ENCODE measurements at regions not wholly inside any gene's neighbourhood (a gene's known extent, or its start where the extent isn't known, plus 50 kb on each side); places are given as distances from the start of the nearest gene placed in this dataset.
A peak's percentile ranks its signal among the peaks of the same experiment; 100 is the strongest.
"Not testable (repeated sequence)": the region's sequence is repeated elsewhere in the genome, so short reads cannot be mapped to it uniquely, and the experiment has no call there.

DNA sequence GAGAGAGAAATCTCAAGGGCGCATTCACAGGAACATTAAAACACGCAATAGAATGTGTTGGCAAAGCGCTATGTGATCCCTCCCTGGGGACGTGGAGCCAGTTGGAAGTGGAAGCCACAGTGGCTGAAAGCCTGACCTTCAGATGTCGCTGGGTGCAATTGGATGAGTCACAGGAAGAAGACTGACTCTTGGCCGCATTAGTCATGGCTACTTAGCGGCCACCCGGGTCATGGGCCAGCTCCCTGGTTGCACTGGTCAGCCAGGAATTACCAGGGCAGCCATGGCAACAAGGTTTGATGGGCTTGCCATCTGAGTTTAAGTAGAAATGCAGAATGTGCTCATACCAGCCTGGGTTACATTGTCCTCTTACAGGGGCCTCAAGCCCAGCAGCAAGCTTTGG, 231.2 kb upstream of the FRG2C start:
- peaks cover 0 to 36% (median 17%) of the 10 kb centered on the region in 4 donors for H3K4me1 Mint-ChIP-seq
- not testable (repeated sequence) for H3K9me3 Mint-ChIP-seq; ATAC-seq (ENCODE audit: low read depth in 2 of 2); H3K27me3 Mint-ChIP-seq; DNase-seq; H3K36me3 Mint-ChIP-seq; H3K36me3 ChIP-seq (ENCODE audit: control insufficient read depth, insufficient read depth, low read length); H3K27ac ChIP-seq (ENCODE audit: insufficient read depth, low read length, poor library complexity, severe bottlenecking); H3K4me3 ChIP-seq (ENCODE audit: low read depth, low read length); H3K27me3 ChIP-seq (ENCODE audit: control insufficient read depth, insufficient read depth, low read length); H3K4me1 ChIP-seq (ENCODE audit: control insufficient read depth, insufficient read depth, low read length, poor library complexity, severe bottlenecking); H3K9me3 ChIP-seq (ENCODE audit: control insufficient read depth in 2 of 2, low read length in 2 of 2)
- H3K27ac Mint-ChIP-seq = peak overlapping the region in 1 of 3 donors; percentile 46
- peak overlapping the region in 3 of 4 donors; percentile 56 to 97 (median 61) for H3K4me3 Mint-ChIP-seq

DNA sequence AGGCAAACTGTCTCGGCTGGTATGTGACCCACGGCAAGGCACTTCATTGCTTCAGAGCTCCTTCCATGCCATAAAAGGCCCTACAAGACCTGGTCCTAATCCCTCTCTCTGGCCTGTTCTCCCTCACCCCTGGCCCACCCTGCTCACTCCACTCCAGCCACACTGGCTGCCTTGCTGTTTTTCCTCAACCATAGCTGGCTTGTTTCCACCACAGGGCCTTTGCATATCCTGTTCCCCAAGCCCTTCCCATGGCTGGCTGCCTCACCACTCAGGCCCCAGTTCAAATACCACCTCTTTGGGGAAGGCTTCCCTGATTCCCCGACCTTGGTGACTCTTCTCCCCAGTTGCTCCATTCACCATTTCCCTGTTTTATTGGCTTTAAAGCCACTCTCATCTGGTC, 230.8 kb upstream of the FRG2C start:
- not testable (repeated sequence) for H3K27ac ChIP-seq (ENCODE audit: insufficient read depth, low read length, poor library complexity, severe bottlenecking); H3K27me3 ChIP-seq (ENCODE audit: control insufficient read depth, insufficient read depth, low read length); H3K27me3 Mint-ChIP-seq; H3K4me3 ChIP-seq (ENCODE audit: low read depth, low read length); H3K36me3 ChIP-seq (ENCODE audit: control insufficient read depth, insufficient read depth, low read length); H3K9me3 ChIP-seq (ENCODE audit: control insufficient read depth in 2 of 2, low read length in 2 of 2); H3K9me3 Mint-ChIP-seq; DNase-seq; H3K36me3 Mint-ChIP-seq; H3K4me1 ChIP-seq (ENCODE audit: control insufficient read depth, insufficient read depth, low read length, poor library complexity, severe bottlenecking); ATAC-seq (ENCODE audit: low read depth in 2 of 2)
- Mint-ChIP-seq H3K4me3 (peak overlapping the region in 3 of 4 donors; percentile 56 to 97 (median 61)), H3K27ac (peak overlapping the region in 2 of 3 donors; percentile 46 to 77), H3K4me1 (peaks cover 0 to 36% (median 17%) of the 10 kb centered on the region in 4 donors)

DNA sequence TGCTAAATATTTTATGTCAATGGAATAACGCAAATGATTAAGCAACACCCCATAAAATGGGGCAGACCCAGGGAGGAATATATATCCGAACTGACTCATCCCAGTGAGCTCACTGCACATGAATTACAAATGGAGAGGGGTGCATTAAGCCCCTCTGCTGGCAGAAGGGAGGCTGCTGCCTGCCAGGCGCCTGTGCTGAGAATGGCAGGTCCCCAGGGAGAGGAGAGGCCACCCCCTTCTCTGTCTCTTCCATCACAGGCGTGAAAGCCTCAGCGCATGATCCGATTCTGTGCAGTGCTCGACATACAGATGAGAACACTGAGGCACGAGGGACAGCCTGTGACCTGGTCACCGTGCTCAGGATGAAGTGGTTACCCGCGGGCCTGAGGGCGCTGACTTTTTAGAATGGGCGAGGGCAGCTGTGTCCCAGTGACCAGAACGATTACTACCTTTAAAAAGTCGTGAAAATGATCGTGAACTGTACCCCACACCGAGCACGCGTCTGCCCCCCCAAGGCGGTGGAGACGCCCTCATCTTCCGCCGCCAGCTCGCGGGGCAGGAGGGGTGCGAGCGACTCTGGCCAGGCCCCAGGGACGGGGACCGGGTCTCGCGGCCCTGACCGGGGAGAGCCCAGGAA, 229.7 kb upstream of the FRG2C start:
- H3K9me3 Mint-ChIP-seq = not testable (repeated sequence)
- DNase-seq = peak in 2 of 3 donors; percentile 3 to 31

DNA sequence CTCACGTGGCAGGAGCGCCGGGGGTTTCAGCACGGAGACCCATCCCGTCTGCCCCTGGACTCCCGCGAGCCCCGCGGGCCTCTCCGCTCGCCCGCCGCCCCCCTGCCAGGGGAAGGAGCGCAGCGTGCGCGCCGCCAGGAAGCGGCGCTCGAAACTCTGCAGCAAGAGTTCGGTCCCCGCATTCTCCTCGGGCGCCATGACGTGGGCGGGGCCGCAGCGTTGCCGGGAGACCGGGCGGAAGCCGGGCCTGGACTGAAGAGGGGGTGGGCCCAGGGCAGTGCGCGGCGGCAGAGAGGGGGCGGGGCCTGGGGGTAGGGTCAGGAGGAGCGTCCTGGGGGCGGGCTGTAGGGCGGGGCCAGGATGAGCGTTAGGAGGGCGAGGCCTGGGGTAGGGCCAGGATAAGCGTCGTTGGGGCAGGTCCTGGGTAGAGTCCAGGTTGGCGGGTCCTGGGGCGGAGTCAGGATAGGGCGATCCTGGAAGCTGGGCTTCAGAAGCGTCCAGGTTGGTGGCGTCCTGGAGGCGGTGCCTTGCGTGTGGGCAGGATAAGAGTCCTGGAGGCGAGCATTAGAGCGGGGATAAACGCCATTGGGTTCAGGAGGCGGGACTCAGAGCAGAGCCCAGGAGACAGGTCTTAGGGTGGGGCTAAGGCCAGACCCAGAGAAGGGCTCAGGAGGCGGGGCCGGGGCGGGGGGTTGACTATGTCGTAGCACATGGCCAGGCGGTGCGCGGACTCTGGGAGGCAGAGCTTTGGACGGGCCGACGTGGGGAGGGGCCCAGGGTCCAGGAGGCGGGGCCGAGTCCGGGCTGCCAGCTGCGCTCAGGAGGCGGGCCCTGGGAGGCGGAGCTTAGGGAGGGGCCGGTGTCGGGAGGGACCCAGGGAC, 229.0 kb upstream of the FRG2C start:
- H3K27me3 Mint-ChIP-seq; H3K36me3 ChIP-seq (ENCODE audit: control insufficient read depth, insufficient read depth, low read length); H3K9me3 Mint-ChIP-seq; H3K36me3 Mint-ChIP-seq; H3K27me3 ChIP-seq (ENCODE audit: control insufficient read depth, insufficient read depth, low read length); H3K9me3 ChIP-seq (ENCODE audit: control insufficient read depth in 2 of 2, low read length in 2 of 2); H3K4me1 ChIP-seq (ENCODE audit: control insufficient read depth, insufficient read depth, low read length, poor library complexity, severe bottlenecking): not testable (repeated sequence)
- peak overlapping the region; percentile 94 to 100 (median 98) for H3K4me3 Mint-ChIP-seq
- H3K27ac ChIP-seq (ENCODE audit: insufficient read depth, low read length, poor library complexity, severe bottlenecking) = peak overlapping the region; percentile 86
- peak; percentile 94 to 97 (median 97) for DNase-seq
- peak overlapping the region; percentile 51 for H3K4me3 ChIP-seq (ENCODE audit: low read depth, low read length)
- peaks cover 0 to 26% (median 10%) of the 10 kb centered on the region in 4 donors for H3K4me1 Mint-ChIP-seq
- peak overlapping the region; percentile 94 to 100 (median 98) for H3K27ac Mint-ChIP-seq
- ATAC-seq (ENCODE audit: low read depth in 2 of 2) = peak; percentile 100

More for the DNA sequence above, 229.7 kb upstream of the FRG2C start:
- Mint-ChIP-seq H3K4me3 (peak overlapping the region; percentile 88 to 100 (median 98)), H3K27ac (peak overlapping the region; percentile 38 to 85 (median 77)), H3K4me1 (peaks cover 0 to 31% (median 15%) of the 10 kb centered on the region in 4 donors)
- H3K9me3 ChIP-seq (ENCODE audit: control insufficient read depth in 2 of 2, low read length in 2 of 2); H3K36me3 Mint-ChIP-seq; H3K4me1 ChIP-seq (ENCODE audit: control insufficient read depth, insufficient read depth, low read length, poor library complexity, severe bottlenecking); H3K27me3 ChIP-seq (ENCODE audit: control insufficient read depth, insufficient read depth, low read length); H3K27me3 Mint-ChIP-seq; H3K36me3 ChIP-seq (ENCODE audit: control insufficient read depth, insufficient read depth, low read length); ATAC-seq (ENCODE audit: low read depth in 2 of 2): not testable (repeated sequence)
- peak overlapping the region; percentile 19 for H3K4me3 ChIP-seq (ENCODE audit: low read depth, low read length)
- H3K27ac ChIP-seq (ENCODE audit: insufficient read depth, low read length, poor library complexity, severe bottlenecking) = peak overlapping the region; percentile 86

DNA sequence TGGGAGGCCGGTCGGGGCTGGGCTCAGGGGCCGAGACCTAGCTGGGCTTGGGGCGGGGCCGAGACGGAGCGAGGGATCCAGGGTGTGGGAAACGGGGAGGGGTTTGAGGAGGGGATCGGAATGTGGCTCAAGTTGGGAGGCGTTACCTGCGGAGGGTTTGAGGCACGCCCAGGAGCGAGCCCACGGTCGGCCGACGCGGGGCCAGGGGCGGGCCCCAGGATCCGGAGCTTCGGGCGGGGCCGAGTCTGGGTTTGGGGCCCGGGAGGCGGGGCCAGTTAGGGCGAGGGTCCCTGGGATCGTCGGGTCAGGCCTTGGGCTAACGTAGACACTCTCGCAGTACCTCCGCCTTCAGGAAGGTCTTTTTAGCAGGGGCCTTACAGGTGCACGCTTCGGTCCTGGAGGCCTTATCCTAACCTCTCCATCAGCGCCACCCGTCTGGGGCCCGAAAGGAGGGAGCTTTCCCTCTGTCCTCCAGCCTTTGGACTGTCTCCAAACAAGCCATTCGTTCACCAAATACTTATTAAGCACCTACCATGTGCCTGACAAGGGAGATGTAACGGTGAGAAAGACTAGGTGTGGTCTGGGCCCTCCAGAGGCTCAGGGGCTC, 228.2 kb upstream of the FRG2C start:
- Mint-ChIP-seq H3K4me1 (peaks cover 0 to 26% (median 9%) of the 10 kb centered on the region in 4 donors), H3K4me3 (peak overlapping the region; percentile 94 to 100 (median 98)), H3K27ac (peak overlapping the region; percentile 86 to 100 (median 94))
- H3K27me3 Mint-ChIP-seq; H3K36me3 Mint-ChIP-seq; ATAC-seq (ENCODE audit: low read depth in 2 of 2); H3K9me3 Mint-ChIP-seq; H3K4me1 ChIP-seq (ENCODE audit: control insufficient read depth, insufficient read depth, low read length, poor library complexity, severe bottlenecking); H3K9me3 ChIP-seq (ENCODE audit: control insufficient read depth in 2 of 2, low read length in 2 of 2); H3K36me3 ChIP-seq (ENCODE audit: control insufficient read depth, insufficient read depth, low read length); H3K27me3 ChIP-seq (ENCODE audit: control insufficient read depth, insufficient read depth, low read length): not testable (repeated sequence)
- Histone ChIP-seq H3K27ac (ENCODE audit: insufficient read depth, low read length, poor library complexity, severe bottlenecking) (peak overlapping the region; percentile 86), H3K4me3 (ENCODE audit: low read depth, low read length) (peak overlapping the region; percentile 55)
- peak in 1 of 3 donors; percentile 82 for DNase-seq

DNA sequence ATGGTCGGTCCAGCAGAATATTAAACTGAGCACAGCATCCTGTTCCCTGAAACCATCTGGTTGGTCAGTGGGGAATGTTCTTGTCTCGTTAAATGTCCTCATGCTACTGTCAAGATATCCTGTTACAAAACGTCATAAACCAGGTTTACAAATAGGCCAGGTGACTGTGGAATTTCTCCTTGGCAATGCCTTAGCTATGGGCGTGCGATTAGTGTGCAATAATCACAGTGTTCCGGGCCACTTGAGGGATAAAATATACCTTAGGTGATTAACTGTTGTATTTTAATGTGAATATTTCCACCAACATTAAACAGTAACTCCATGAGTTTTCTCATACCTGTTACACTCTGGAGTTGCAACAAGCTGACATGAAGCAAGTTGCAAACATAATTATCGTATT, 223.1 kb upstream of the FRG2C start:
- not testable (repeated sequence) for H3K9me3 ChIP-seq (ENCODE audit: control insufficient read depth in 2 of 2, low read length in 2 of 2); DNase-seq; H3K4me3 Mint-ChIP-seq; H3K27me3 Mint-ChIP-seq; H3K4me3 ChIP-seq (ENCODE audit: low read depth, low read length); ATAC-seq (ENCODE audit: low read depth in 2 of 2); H3K27ac ChIP-seq (ENCODE audit: insufficient read depth, low read length, poor library complexity, severe bottlenecking); H3K9me3 Mint-ChIP-seq; H3K36me3 ChIP-seq (ENCODE audit: control insufficient read depth, insufficient read depth, low read length); H3K36me3 Mint-ChIP-seq; H3K4me1 Mint-ChIP-seq; H3K27me3 ChIP-seq (ENCODE audit: control insufficient read depth, insufficient read depth, low read length); H3K27ac Mint-ChIP-seq; H3K4me1 ChIP-seq (ENCODE audit: control insufficient read depth, insufficient read depth, low read length, poor library complexity, severe bottlenecking)

DNA sequence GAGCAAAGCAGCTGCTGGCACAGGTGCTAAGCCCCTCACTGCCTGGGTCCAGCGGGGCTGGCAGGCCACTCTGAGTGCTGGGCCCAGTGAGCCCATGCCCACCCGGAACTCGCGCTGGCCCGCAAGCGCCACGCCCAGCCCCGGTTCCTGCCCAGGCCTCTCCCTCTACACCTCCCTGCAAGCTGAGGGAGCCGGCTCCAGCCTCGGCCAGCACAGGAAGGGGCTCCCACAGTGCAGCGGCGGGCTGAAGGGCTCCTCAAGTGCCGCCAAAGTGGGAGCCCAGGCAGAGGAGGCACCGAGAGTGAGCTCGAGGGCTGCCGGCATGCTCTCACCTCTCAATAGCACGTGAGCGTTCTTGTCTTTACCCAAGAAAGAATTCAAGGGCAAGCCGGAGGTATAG, 219.5 kb upstream of the FRG2C start:
- not testable (repeated sequence) for H3K9me3 Mint-ChIP-seq; ATAC-seq (ENCODE audit: low read depth in 2 of 2); H3K4me1 Mint-ChIP-seq; H3K27me3 ChIP-seq (ENCODE audit: control insufficient read depth, insufficient read depth, low read length); H3K27ac Mint-ChIP-seq; H3K27me3 Mint-ChIP-seq; H3K36me3 Mint-ChIP-seq; H3K27ac ChIP-seq (ENCODE audit: insufficient read depth, low read length, poor library complexity, severe bottlenecking); H3K4me3 Mint-ChIP-seq; DNase-seq; H3K36me3 ChIP-seq (ENCODE audit: control insufficient read depth, insufficient read depth, low read length); H3K9me3 ChIP-seq (ENCODE audit: control insufficient read depth in 2 of 2, low read length in 2 of 2); H3K4me3 ChIP-seq (ENCODE audit: low read depth, low read length); H3K4me1 ChIP-seq (ENCODE audit: control insufficient read depth, insufficient read depth, low read length, poor library complexity, severe bottlenecking)
